ENCODE measurements at regions not wholly inside any gene's neighbourhood (a gene's known extent, or its start where the extent isn't known, plus 50 kb on each side); places are given as distances from the start of the nearest gene placed in this dataset.

DNA sequence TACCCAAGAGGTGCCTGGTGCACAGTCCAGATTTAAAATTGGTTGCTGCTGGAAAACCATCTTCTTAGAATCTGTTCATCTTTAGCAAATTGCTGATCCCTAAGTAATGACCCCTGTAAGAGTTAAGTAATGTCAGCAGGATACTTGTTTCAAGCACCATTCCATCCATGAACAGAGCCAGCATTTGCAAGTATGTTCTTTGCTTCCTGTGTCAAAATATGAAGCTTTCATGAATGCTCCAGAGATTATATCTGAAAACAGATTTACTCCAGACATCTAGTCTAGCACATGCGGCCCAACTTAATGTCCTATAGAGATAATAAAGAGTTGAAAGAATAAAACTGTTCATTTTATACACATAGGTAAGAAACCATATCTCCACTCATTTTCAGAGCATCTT lies 98.7 kb upstream of the ZNF438 start (continued):
- TF ChIP-seq CBX3 (IDR thresholded peaks at IDR 0.05; ENCODE audit: low read depth): no peak
- TF ChIP-seq EGR1 (IDR thresholded peaks at IDR 0.05; ENCODE audit: low read depth): no peak
- TF ChIP-seq FOSL1 (IDR thresholded peaks at IDR 0.05; ENCODE audit: low read depth): no peak
- TF ChIP-seq SRF (IDR thresholded peaks at IDR 0.05; ENCODE audit: low read depth): no peak
- no peak for TF ChIP-seq POLR2AphosphoS5 (IDR thresholded peaks at IDR 0.05; ENCODE audit: low read depth, low read length)
- no peak for TF ChIP-seq POLR2A (IDR thresholded peaks at IDR 0.05; ENCODE audit: borderline replicate concordance, extremely low read depth, insufficient read depth, insufficient read length)
- no peak for TF ChIP-seq EZH2 (IDR thresholded peaks at IDR 0.05)

DNA sequence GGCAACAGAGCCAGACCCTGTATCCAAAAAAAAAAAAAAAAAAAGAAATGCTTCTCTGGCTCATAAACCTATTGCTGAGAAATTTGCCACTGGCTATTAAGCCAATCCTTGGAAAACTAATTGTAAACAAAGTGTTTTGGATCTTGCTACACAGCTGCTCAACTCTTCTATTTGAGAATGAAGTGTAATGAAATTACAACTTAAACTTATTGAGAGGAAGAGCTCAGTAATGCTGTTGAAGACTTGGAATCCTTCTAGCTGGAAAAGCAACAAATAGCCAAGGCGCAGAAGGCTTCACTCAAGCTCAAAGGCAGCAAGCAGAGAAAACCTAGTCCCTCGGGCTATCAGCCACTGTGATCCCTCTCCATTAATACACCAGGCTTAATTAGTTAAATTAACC lies 99.6 kb upstream of the ZNF438 start:
- no peaks in the 10 kb centered on the region for H3K36me3 ChIP-seq (ENCODE audit: control insufficient read depth in 1 of 2, insufficient read depth in 2 of 2, low read length in 2 of 2)
- H3K4me2 ChIP-seq (ENCODE audit: low read length): no peak overlapping the region
- H3K9me3 ChIP-seq (ENCODE audit: control insufficient read depth in 1 of 2, insufficient read depth in 1 of 2, low read depth in 1 of 2, low read length in 2 of 2): no peaks in the 10 kb centered on the region
- H3K27me3 ChIP-seq (ENCODE audit: insufficient read depth, low read length): no peaks in the 10 kb centered on the region
- DNase-seq (ENCODE audit: low read depth, low spot score): no peak
- no peak overlapping the region for H2AFZ ChIP-seq (ENCODE audit: low read depth, low read length, poor library complexity, severe bottlenecking)
- RAD21 ChIA-PET (ENCODE audit: low non-redundant PET in 1 of 2, low total read pairs in 2 of 2, uncharacterized antibody in 2 of 2, unreplicated experiment in 2 of 2): no interaction called here
- no peaks in the 10 kb centered on the region for H3K79me2 ChIP-seq (ENCODE audit: insufficient read depth, low read length)
- no peak overlapping the region for H3K9ac ChIP-seq (ENCODE audit: low read length)
- no peaks in the 10 kb centered on the region for H4K20me1 ChIP-seq (ENCODE audit: insufficient read depth)
- H3K27ac ChIP-seq (ENCODE audit: low read depth, low read length): no peak overlapping the region
- no peaks in the 10 kb centered on the region for H3K9me2 ChIP-seq (ENCODE audit: insufficient read depth)
- CTCF ChIA-PET: interaction anchor here (1.3 kb wide), 1 partner anchor 10 kb away, joined by 4 read pairs; no protein-coding TSS in a partner anchor
- H3K4me3 ChIP-seq (replicated peaks in 1 of 2; ENCODE audit: low read depth in 1 of 2, low read length in 2 of 2): no peak overlapping the region
- H3K4me1 ChIP-seq (ENCODE audit: control insufficient read depth in 1 of 2, insufficient read depth in 2 of 2, low read length in 2 of 2): peaks cover 13 to 20% of the 10 kb centered on the region in 2 experiments; a peak in 3 of 4 replicates
- intact Hi-C loops (cut with micrococcal nuclease): no loop called here
- BruUV-seq (replicated peaks): no TSS peak
- POLR2A ChIA-PET: interaction anchor here (0.6 kb wide), 1 partner anchor 477 kb away, joined by 3 read pairs; no protein-coding TSS in a partner anchor
- no peak for ATAC-seq
- TF ChIP-seq, protein P1, sequence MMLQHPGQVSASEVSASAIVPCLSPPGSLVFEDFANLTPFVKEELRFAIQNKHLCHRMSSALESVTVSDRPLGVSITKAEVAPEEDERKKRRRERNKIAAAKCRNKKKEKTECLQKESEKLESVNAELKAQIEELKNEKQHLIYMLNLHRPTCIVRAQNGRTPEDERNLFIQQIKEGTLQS (IDR thresholded peaks at IDR 0.05): no peak
- TF ChIP-seq YY1 (IDR thresholded peaks at IDR 0.05; ENCODE audit: extremely low read depth, insufficient replicate concordance, low read depth, low read length) (no peak), ZNF274 (IDR thresholded peaks at IDR 0.05; ENCODE audit: low read depth, low read length) (no peak), JUND (IDR thresholded peaks at IDR 0.05) (no peak), CTCF (IDR thresholded peaks at IDR 0.05 in 2 of 3, conservative IDR thresholded peaks at IDR 0.05 in 1 of 3; ENCODE audit: borderline replicate concordance in 1 of 3, insufficient read depth in 1 of 3, low read depth in 2 of 3, low read length in 2 of 3) (no peak), POLR2AphosphoS5 (IDR thresholded peaks at IDR 0.05; ENCODE audit: low read depth, low read length) (no peak), TCF7L2 (IDR thresholded peaks at IDR 0.05; ENCODE audit: borderline replicate concordance, extremely low read depth, insufficient read depth, insufficient read length) (no peak), POLR2A (IDR thresholded peaks at IDR 0.05; ENCODE audit: borderline replicate concordance, extremely low read depth, insufficient read depth, insufficient read length) (no peak), EGR1 (IDR thresholded peaks at IDR 0.05; ENCODE audit: low read depth) (no peak), SP1 (IDR thresholded peaks at IDR 0.05; ENCODE audit: low read depth) (no peak), CBX3 (IDR thresholded peaks at IDR 0.05; ENCODE audit: low read depth) (no peak), ZFX (IDR thresholded peaks at IDR 0.05) (no peak), SIN3A (IDR thresholded peaks at IDR 0.05; ENCODE audit: low read depth) (no peak), SRF (IDR thresholded peaks at IDR 0.05; ENCODE audit: low read depth) (no peak), ELF1 (IDR thresholded peaks at IDR 0.05; ENCODE audit: borderline replicate concordance, low read depth) (no peak), ZBTB33 (IDR thresholded peaks at IDR 0.05; ENCODE audit: extremely low read depth, insufficient replicate concordance, low read length) (no peak)
- TF ChIP-seq, protein P2, sequence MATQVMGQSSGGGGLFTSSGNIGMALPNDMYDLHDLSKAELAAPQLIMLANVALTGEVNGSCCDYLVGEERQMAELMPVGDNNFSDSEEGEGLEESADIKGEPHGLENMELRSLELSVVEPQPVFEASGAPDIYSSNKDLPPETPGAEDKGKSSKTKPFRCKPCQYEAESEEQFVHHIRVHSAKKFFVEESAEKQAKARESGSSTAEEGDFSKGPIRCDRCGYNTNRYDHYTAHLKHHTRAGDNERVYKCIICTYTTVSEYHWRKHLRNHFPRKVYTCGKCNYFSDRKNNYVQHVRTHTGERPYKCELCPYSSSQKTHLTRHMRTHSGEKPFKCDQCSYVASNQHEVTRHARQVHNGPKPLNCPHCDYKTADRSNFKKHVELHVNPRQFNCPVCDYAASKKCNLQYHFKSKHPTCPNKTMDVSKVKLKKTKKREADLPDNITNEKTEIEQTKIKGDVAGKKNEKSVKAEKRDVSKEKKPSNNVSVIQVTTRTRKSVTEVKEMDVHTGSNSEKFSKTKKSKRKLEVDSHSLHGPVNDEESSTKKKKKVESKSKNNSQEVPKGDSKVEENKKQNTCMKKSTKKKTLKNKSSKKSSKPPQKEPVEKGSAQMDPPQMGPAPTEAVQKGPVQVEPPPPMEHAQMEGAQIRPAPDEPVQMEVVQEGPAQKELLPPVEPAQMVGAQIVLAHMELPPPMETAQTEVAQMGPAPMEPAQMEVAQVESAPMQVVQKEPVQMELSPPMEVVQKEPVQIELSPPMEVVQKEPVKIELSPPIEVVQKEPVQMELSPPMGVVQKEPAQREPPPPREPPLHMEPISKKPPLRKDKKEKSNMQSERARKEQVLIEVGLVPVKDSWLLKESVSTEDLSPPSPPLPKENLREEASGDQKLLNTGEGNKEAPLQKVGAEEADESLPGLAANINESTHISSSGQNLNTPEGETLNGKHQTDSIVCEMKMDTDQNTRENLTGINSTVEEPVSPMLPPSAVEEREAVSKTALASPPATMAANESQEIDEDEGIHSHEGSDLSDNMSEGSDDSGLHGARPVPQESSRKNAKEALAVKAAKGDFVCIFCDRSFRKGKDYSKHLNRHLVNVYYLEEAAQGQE (IDR thresholded peaks at IDR 0.05; ENCODE audit: low read depth): no peak
